ENCODE measurements at regions not wholly inside any gene's neighbourhood (a gene's known extent, or its start where the extent isn't known, plus 50 kb on each side); places are given as distances from the start of the nearest gene placed in this dataset.

DNA sequence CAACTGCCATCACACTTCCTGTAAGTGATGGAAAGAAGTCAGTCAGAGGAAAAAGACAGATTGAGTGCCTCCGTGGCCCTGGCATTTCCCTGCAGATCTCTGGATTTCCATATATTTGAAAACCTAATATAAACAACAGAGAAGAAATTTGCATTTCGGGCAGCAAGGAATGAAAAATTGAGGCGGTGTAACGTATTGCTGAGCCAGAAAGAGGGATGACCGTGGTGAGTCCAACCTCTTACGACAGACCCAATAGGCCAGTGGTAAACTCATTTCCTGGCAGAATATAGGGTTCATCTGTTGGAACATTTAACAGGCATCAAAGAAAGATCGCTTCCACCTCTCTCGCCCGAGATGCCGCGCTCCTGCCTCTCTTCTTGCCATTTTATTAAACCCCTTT, 336.5 kb downstream of the MIAT start:
- Histone ChIP-seq H4K20me1 (ENCODE audit: control insufficient read depth, extremely low read depth, insufficient read depth, low read length) (no peaks in the 10 kb centered on the region), H3K27me3 (ENCODE audit: control insufficient read depth, extremely low read depth, insufficient read depth, low read length) (no peaks in the 10 kb centered on the region), H3K9me3 (ENCODE audit: control insufficient read depth, low read depth, low read length) (no peaks in the 10 kb centered on the region), H3K79me2 (ENCODE audit: control insufficient read depth, insufficient read depth, low read length) (no peaks in the 10 kb centered on the region), H3K36me3 (ENCODE audit: control insufficient read depth in 2 of 2, extremely low read depth in 1 of 2, insufficient read depth in 2 of 2, low read length in 2 of 2) (no peaks in the 10 kb centered on the region), H3K27ac (ENCODE audit: control insufficient read depth, insufficient read depth, low read length) (no peak overlapping the region), H3K9ac (ENCODE audit: control insufficient read depth, extremely low read depth, insufficient read depth, low read length) (no peak overlapping the region), H2AFZ (ENCODE audit: control insufficient read depth, low read length) (no peak overlapping the region), H3K4me2 (ENCODE audit: control insufficient read depth, extremely low read depth, insufficient read depth, low read depth, low read length) (no peak overlapping the region), H3K4me1 (ENCODE audit: control insufficient read depth, extremely low read depth, insufficient read depth, low read length) (no peaks in the 10 kb centered on the region), H3K9me1 (ENCODE audit: control insufficient read depth, extremely low read depth, insufficient read depth, low read length) (no peaks in the 10 kb centered on the region), H3K4me3 (ENCODE audit: control insufficient read depth in 2 of 3, extremely low read depth in 1 of 3, insufficient read depth in 2 of 3, low read depth in 1 of 3, low read length in 3 of 3) (no peak overlapping the region)
- TF ChIP-seq, protein P1, sequence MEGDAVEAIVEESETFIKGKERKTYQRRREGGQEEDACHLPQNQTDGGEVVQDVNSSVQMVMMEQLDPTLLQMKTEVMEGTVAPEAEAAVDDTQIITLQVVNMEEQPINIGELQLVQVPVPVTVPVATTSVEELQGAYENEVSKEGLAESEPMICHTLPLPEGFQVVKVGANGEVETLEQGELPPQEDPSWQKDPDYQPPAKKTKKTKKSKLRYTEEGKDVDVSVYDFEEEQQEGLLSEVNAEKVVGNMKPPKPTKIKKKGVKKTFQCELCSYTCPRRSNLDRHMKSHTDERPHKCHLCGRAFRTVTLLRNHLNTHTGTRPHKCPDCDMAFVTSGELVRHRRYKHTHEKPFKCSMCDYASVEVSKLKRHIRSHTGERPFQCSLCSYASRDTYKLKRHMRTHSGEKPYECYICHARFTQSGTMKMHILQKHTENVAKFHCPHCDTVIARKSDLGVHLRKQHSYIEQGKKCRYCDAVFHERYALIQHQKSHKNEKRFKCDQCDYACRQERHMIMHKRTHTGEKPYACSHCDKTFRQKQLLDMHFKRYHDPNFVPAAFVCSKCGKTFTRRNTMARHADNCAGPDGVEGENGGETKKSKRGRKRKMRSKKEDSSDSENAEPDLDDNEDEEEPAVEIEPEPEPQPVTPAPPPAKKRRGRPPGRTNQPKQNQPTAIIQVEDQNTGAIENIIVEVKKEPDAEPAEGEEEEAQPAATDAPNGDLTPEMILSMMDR (optimal IDR thresholded peaks at IDR 0.05 in 1 of 3, IDR thresholded peaks at IDR 0.05 in 1 of 3, conservative IDR thresholded peaks at IDR 0.05 in 1 of 3; ENCODE audit: extremely low read depth in 1 of 3, insufficient read depth in 2 of 3, low read length in 3 of 3), result no peak
- TF ChIP-seq EZH2 (IDR thresholded peaks at IDR 0.05; ENCODE audit: low read length), result no peak
- dilution Hi-C loops (cut with MboI; ENCODE audit: extremely low pct_ligation_motif_present, low sequenced_read_pairs), result no loop called here
- FAIRE-seq, result no peak
- DNase-seq (ENCODE audit: low read depth, low spot score), result no peak

GRCh38 chr22:26994801-26995200, 337.4 kb downstream of the MIAT start:
- TF ChIP-seq, protein P1 (optimal IDR thresholded peaks at IDR 0.05 in 1 of 3, IDR thresholded peaks at IDR 0.05 in 1 of 3, conservative IDR thresholded peaks at IDR 0.05 in 1 of 3; ENCODE audit: extremely low read depth in 1 of 3, insufficient read depth in 2 of 3, low read length in 3 of 3), result no peak
- no peak for TF ChIP-seq EZH2 (IDR thresholded peaks at IDR 0.05; ENCODE audit: low read length)
- no peak overlapping the region for H3K27ac ChIP-seq (ENCODE audit: control insufficient read depth, insufficient read depth, low read length)
- dilution Hi-C loops (cut with MboI; ENCODE audit: extremely low pct_ligation_motif_present, low sequenced_read_pairs), result no loop called here

More at GRCh38 chr22:26994801-26995200, 337.4 kb downstream of the MIAT start:
- FAIRE-seq (no peak), DNase-seq (ENCODE audit: low read depth, low spot score) (no peak)
- H3K9ac ChIP-seq (ENCODE audit: control insufficient read depth, extremely low read depth, insufficient read depth, low read length), result no peak overlapping the region
- H4K20me1 ChIP-seq (ENCODE audit: control insufficient read depth, extremely low read depth, insufficient read depth, low read length), result no peaks in the 10 kb centered on the region
- no peaks in the 10 kb centered on the region for H3K4me1 ChIP-seq (ENCODE audit: control insufficient read depth, extremely low read depth, insufficient read depth, low read length)
- no peaks in the 10 kb centered on the region for H3K79me2 ChIP-seq (ENCODE audit: control insufficient read depth, insufficient read depth, low read length)
- no peak overlapping the region for H3K4me3 ChIP-seq (ENCODE audit: control insufficient read depth in 2 of 3, extremely low read depth in 1 of 3, insufficient read depth in 2 of 3, low read depth in 1 of 3, low read length in 3 of 3)
- no peaks in the 10 kb centered on the region for H3K27me3 ChIP-seq (ENCODE audit: control insufficient read depth, extremely low read depth, insufficient read depth, low read length)
- H3K36me3 ChIP-seq (ENCODE audit: control insufficient read depth in 2 of 2, extremely low read depth in 1 of 2, insufficient read depth in 2 of 2, low read length in 2 of 2), result no peaks in the 10 kb centered on the region
- H3K9me1 ChIP-seq (ENCODE audit: control insufficient read depth, extremely low read depth, insufficient read depth, low read length), result no peaks in the 10 kb centered on the region
- no peak overlapping the region for H3K4me2 ChIP-seq (ENCODE audit: control insufficient read depth, extremely low read depth, insufficient read depth, low read depth, low read length)
- no peak overlapping the region for H2AFZ ChIP-seq (ENCODE audit: control insufficient read depth, low read length)
- no peaks in the 10 kb centered on the region for H3K9me3 ChIP-seq (ENCODE audit: control insufficient read depth, low read depth, low read length)

Measured in keratinocyte (primary cell).